Stomach (tissue), 8 donors: ENCODE measurements at regions not wholly inside any gene's neighbourhood (a gene's known extent, or its start where the extent isn't known, plus 50 kb on each side); places are given as distances from the start of the nearest gene placed in this dataset.
"Not testable (repeated sequence)": the region's sequence is repeated elsewhere in the genome, so short reads cannot be mapped to it uniquely, and the experiment has no call there.

Source experiments
- DNase-seq, 2 donors: peaks; one replicate each; pipeline versions ENCODE4 v3.0.0 to v3.0.0-alpha.2; 2013 to 2019
- H3K27ac ChIP-seq, 5 donors: fragments of 200-600 bp in 4 of 5; sonication (generic) in 4 of 5; one replicate each; pipeline ENCODE4 v1.5.1; 2013 to 2019; ENCODE audit warnings: mild to moderate bottlenecking in 1 of 5, moderate library complexity in 1 of 5
- H3K27me3 ChIP-seq, 3 donors: fragments of 200-600 bp; sonication (generic); one replicate each; pipeline ENCODE4 v1.5.1; 2017 to 2019; ENCODE audit warnings: mixed run types in 1 of 3
- H3K36me3 ChIP-seq, 4 donors: fragments of 200-600 bp; sonication (generic); 1 replicate in 3 of 4; 2 replicates in 1 of 4; pipeline ENCODE4 v1.5.1; 2016 to 2019
- H3K4me1 ChIP-seq, 4 donors: fragments of 200-600 bp; sonication (generic); one replicate each; pipeline ENCODE4 v1.5.1; 2016 to 2019
- H3K4me3 ChIP-seq, 4 donors: fragments of 200-600 bp; sonication (generic) in 3 of 4; one replicate each; pipeline ENCODE4 v1.5.1; 2016 to 2019; ENCODE audit warnings: mild to moderate bottlenecking in 1 of 4
- H3K9me3 ChIP-seq, 4 donors: fragments of 200-600 bp; sonication (generic); one replicate each; pipeline ENCODE4 v1.5.1; 2016 to 2019
- EP300 ChIP-seq: sonication (generic); formaldehyde crosslinking; IDR thresholded peaks from one replicate; pipeline ENCODE4 v1.6.1; 2017; ENCODE audit warnings: antibody characterized with exemption
- POLR2A ChIP-seq, 4 donors: fragments of 450-650 bp; IDR thresholded peaks; one replicate each; pipeline ENCODE4 v1.6.1; 2016; ENCODE audit warnings: antibody characterized with exemption in 4 of 4, control low read depth in 2 of 4, mild to moderate bottlenecking in 1 of 4, moderate library complexity in 1 of 4
- POLR2AphosphoS5 ChIP-seq, 3 donors: sonication (generic); formaldehyde crosslinking; IDR thresholded peaks; one replicate each; pipeline ENCODE4 v1.6.1; 2016; ENCODE audit warnings: antibody characterized with exemption in 3 of 3
- WGBS, 5 donors: extraction: QIAGEN DNeasy Blood & Tissue Kit in 3 of 5; methylation state at CpG; one replicate each; pipeline versions ENCODE4 v1.1.5 to v1.1.7; 2013 to 2018; 5-methylcytosine and 5-hydroxymethylcytosine counted together
- intact Hi-C: fragments of 100-400 bp; cut with DNase I; formaldehyde crosslinking; loops from one replicate; pipeline ENCODE4 v1.15.1; 2023; ENCODE audit warnings: low total_unique reads
- TF ChIP-seq, protein P1 (sequence below), 7 experiments: fragments of 450-650 bp in 4 of 7; fragments of 200-600 bp in 3 of 7; sonication (generic) in 3 of 7; IDR thresholded peaks; one replicate each; pipeline ENCODE4 v1.5.1; 2016 to 2019; ENCODE audit warnings: antibody characterized with exemption in 7 of 7, control low read depth in 2 of 7, mild to moderate bottlenecking in 1 of 7
- donor health status: healthy with polysubstance abuse.
- donor health status: Bipolar disorder and iron deficiency.
- donor health status: healthy.

DNA sequence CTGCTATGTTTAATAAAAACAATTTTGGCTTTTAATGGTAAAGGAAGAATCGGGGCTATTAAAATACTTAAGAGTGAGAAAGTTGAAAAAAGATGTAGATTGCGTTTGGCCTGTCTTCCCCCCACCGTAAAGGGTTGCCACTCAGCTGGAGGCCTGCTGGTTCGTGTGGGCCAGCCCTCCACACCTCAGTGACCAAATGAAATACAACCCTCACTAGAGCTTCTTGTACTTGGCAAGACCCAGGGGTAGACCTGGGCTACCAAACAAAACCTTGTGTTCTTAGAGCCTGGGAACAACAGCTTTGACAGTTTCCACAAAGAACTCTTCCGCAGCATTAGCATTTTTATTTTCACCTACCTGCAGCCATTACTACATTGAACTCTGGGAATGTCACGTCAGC, 152.8 kb upstream of the PABPC3 start:
- no peak for DNase-seq
- H3K9me3 ChIP-seq = no peaks in the 10 kb centered on the region
- 74 to 80% (median 75%) methylated on average over 6 of the region's 6 CpGs for WGBS, 5 donors
- intact Hi-C loops = no loop called here
- no peaks in the 10 kb centered on the region for H3K27me3 ChIP-seq
- no peak overlapping the region for H3K4me3 ChIP-seq
- H3K4me1 ChIP-seq = no peaks in the 10 kb centered on the region
- H3K27ac ChIP-seq = no peak overlapping the region
- TF ChIP-seq, protein P1, sequence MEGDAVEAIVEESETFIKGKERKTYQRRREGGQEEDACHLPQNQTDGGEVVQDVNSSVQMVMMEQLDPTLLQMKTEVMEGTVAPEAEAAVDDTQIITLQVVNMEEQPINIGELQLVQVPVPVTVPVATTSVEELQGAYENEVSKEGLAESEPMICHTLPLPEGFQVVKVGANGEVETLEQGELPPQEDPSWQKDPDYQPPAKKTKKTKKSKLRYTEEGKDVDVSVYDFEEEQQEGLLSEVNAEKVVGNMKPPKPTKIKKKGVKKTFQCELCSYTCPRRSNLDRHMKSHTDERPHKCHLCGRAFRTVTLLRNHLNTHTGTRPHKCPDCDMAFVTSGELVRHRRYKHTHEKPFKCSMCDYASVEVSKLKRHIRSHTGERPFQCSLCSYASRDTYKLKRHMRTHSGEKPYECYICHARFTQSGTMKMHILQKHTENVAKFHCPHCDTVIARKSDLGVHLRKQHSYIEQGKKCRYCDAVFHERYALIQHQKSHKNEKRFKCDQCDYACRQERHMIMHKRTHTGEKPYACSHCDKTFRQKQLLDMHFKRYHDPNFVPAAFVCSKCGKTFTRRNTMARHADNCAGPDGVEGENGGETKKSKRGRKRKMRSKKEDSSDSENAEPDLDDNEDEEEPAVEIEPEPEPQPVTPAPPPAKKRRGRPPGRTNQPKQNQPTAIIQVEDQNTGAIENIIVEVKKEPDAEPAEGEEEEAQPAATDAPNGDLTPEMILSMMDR (IDR thresholded peaks at IDR 0.05) = no peak
- no peak for TF ChIP-seq EP300
- no peak for TF ChIP-seq POLR2AphosphoS5 (IDR thresholded peaks at IDR 0.05)
- TF ChIP-seq POLR2A (IDR thresholded peaks at IDR 0.05) = no peak
- no peaks in the 10 kb centered on the region for H3K36me3 ChIP-seq

DNA sequence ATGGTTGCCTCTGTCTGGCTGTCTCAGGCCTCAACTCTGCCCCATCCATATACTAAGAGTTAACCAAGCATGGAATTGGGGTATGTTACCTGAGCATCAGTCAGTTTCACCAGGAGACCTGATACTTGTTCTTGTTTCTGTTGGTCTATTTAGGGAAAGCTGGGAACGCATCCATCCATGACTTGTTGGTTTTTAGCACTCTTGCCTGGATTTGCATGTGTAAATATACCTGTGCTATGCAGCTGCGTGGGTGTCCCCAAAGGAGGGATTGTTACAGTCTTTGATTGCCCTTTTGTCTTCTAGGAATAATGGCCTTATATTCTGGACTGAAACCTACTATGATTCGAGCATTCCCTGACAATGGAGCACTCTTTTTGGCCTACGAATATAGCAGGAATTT, 151.9 kb upstream of the PABPC3 start:
- intact Hi-C loops, H3K4me1 ChIP-seq, H3K4me3 ChIP-seq, H3K27ac ChIP-seq, DNase-seq, H3K36me3 ChIP-seq, H3K27me3 ChIP-seq, H3K9me3 ChIP-seq: not testable (repeated sequence)
- 65 to 81% (median 78%) methylated on average over 3 to 4 of the region's 4 CpGs for WGBS, 5 donors

DNA sequence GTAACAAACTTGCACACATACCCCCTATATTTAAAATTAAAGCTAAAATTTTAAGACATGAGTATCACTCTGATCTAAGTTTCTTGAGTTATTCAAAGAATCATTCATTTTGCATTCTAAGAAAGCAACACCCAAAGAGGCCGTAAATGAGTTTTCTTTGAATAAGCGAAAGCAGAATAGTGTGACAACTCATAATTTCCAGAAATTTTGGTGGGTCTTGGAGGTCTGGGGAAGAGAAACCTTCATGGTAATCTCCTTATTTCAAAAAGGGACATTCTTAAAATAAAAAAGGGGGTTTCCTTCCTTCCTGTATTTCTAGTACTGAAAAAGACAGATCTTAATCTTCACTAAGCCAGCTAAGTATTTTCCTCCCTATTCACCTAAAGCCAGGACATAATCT, 147.0 kb upstream of the PABPC3 start:
- H3K4me1 ChIP-seq, H3K36me3 ChIP-seq, intact Hi-C loops, H3K9me3 ChIP-seq, H3K27me3 ChIP-seq, DNase-seq, H3K27ac ChIP-seq, H3K4me3 ChIP-seq: not testable (repeated sequence)
- 78 to 92% (median 84%) methylated on average over 2 of the region's 2 CpGs for WGBS, 5 donors

DNA sequence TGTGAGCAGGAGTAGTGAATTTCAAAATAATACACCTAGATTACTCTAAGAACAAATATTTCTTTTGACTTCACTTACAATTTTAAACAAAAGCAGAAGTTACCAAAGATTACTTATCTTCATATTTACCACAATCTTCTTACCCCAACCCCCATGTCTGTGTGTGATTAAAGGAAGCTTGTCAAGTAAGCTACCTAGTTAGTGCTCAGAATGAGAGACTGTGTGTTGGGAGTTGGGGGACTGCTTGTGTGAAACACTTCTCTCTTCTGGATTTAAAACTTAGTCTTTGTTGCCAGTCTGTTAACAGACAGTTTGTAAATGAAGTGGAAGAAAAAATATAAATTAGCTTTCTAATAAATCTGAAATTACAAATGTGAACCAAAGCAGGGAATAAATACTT, 145.3 kb upstream of the PABPC3 start:
- H3K27me3 ChIP-seq, H3K4me3 ChIP-seq, H3K36me3 ChIP-seq, H3K4me1 ChIP-seq, intact Hi-C loops, H3K27ac ChIP-seq, H3K9me3 ChIP-seq, DNase-seq: not testable (repeated sequence)

DNA sequence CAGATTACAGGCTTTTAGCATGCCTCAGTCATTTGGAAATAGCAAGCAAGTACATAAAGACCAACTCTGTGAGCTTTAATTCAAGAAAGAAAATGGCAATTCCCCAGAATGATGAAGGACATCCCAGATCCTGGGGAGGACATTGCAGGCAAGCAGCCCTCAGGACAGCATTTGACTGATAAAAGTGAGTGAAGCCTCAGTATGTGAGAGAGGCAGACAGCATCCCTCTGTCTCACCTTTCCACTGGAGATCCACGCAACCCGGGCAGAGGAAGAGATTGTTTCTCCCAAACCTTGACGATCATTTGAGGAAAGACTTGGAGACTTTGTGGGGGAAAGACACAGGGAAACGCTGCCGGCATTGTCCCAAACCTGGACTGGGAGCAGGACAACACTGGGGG, 128.0 kb upstream of the PABPC3 start:
- H3K27ac ChIP-seq, H3K4me1 ChIP-seq, H3K27me3 ChIP-seq, H3K9me3 ChIP-seq, H3K36me3 ChIP-seq, intact Hi-C loops, DNase-seq: not testable (repeated sequence)
- peak overlapping the region; percentile 15 to 33 (median 25) for H3K4me3 ChIP-seq
- 3 to 11% (median 7%) methylated on average over 3 to 5 of the region's 5 CpGs for WGBS, 5 donors

DNA sequence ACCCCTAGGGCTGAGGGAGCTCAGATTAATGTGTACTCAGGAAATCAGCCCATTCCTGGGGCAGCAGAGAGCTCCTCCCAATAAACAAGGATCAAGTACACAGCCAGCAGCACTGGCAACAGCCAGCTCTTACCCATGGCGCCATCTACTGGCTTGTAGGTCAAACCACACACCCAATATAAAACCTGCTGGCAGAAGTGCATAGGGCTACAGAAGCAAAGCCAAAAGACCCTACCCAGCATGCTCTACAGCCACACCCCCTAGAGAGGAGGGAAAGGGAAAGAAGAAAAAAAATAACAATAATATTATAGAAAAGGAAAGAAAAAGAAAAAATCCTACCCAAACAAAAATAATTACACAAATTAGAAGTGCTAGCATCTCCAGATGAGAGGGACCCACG, 127.5 kb upstream of the PABPC3 start:
- peak in 1 of 2 donors; percentile 49 for DNase-seq
- H3K4me1 ChIP-seq, intact Hi-C loops, H3K27me3 ChIP-seq, H3K36me3 ChIP-seq, H3K9me3 ChIP-seq, H3K27ac ChIP-seq: not testable (repeated sequence)
- whole genome bisulfite sequencing, 5 donors = 30 to 48% (median 43%) methylated on average over 2 of the region's 2 CpGs
- TF ChIP-seq, protein P1 (IDR thresholded peaks at IDR 0.05) = peak in 1 of 7 experiments; percentile 41
- H3K4me3 ChIP-seq = peak overlapping the region in 3 of 4 donors; percentile 15 to 33 (median 25)

DNA sequence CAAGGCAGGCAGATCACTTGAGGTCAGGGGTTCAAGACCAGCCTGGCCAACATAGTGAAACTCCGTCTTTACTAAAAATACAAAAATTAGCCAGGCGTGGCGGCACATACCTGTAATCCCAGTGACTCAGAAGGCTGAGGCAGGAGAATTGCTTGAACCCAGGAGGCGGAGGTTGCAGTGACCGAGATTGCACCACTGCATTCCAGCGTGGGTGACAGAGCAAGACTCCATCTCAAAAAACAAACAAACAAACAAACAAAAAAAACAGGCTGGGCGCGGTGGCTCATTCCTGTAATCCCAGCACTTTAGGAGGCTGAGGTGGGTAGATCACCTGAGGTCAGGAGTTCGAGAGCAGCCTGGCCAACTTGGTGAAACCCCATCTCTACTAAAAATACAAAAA, 122.8 kb upstream of the PABPC3 start:
- H3K4me1 ChIP-seq, H3K27me3 ChIP-seq, DNase-seq, H3K4me3 ChIP-seq, H3K27ac ChIP-seq, H3K36me3 ChIP-seq, H3K9me3 ChIP-seq, intact Hi-C loops: not testable (repeated sequence)
- 80 to 90% (median 83%) methylated on average over 8 to 9 of the region's 9 CpGs for WGBS, 5 donors

DNA sequence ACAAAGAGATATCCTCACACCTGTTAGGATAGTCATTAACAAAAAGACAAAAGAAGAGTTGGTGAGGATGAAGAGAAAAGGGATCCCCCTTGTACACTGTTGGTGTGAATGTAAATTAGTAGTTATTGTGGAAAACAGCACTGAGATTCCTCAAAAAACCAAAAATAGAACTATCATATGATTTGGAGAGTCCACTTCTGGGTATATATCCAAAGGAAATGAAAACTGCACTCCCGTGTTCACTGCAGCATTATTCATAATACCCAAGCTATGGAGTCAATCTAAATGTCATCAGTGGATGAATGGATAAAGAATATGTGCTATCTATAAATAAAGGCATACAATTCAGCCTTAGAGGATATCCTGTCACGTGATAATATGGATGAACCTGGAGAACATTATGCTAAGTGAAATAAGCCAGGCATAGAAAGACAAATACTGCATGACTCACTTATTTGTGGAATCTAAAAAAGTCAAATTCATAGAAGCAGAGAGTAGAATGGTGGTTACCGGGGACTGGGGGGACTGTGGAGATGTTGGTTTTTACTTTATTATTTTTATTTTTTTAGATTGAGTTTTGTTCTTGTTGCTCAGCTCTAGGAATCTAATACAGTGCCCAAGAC, 114.6 kb upstream of the PABPC3 start:
- H3K9me3 ChIP-seq, intact Hi-C loops, H3K4me1 ChIP-seq, H3K27ac ChIP-seq, H3K36me3 ChIP-seq, H3K4me3 ChIP-seq, DNase-seq: not testable (repeated sequence)
- H3K27me3 ChIP-seq = peaks cover 0 to 36% (median 7%) of the 10 kb centered on the region in 3 donors
- 39 to 59% (median 45%) methylated on average over 3 of the region's 3 CpGs for WGBS, 5 donors
